Caco-2 (cell line): ENCODE measurements at regions not wholly inside any gene's neighbourhood (a gene's known extent, or its start where the extent isn't known, plus 50 kb on each side); places are given as distances from the start of the nearest gene placed in this dataset.

Source experiments
- BruUV-seq: library from RNA; stranded (reverse); fragments of 400-500 nt; replicated peaks from 2 replicates; lab custom pipeline; 2021; lab: Mats Ljungman, UMichigan
- CTCF ChIA-PET: fragments of 300-600 bp; sonication (Branson Sonifier 250); formaldehyde crosslinking; loops from one replicate; lab custom pipeline; 2022; ENCODE audit warnings: antibody characterized with exemption; lab: Charles Lee
- POLR2A ChIA-PET: fragments of 300-600 bp; sonication (Branson Sonifier 250); formaldehyde crosslinking; loops from one replicate; lab custom pipeline; 2022; ENCODE audit warnings: antibody characterized with exemption; lab: Charles Lee
- DNase-seq, 2 experiments: peaks; one replicate each; pipeline versions ENCODE4 v3.0.0 to v3.0.0-alpha.2; 2020 to 2022
- H3K27me3 ChIP-seq: replicated peaks from 2 replicates; pipeline ENCODE4 v1.6.0; 2011; ENCODE audit warnings: low read length; ENCODE audit not compliant: control insufficient read depth, insufficient read depth
- H3K36me3 ChIP-seq: 2 replicates; pipeline ENCODE4 v1.5.1; 2011; ENCODE audit warnings: low read length; ENCODE audit not compliant: control insufficient read depth, insufficient read depth
- H3K4me1 ChIP-seq: fragments of 250-450 bp; sonication (Bioruptor Pico); 2 replicates; pipeline ENCODE4 v1.5.1; 2020; ENCODE audit warnings: mild to moderate bottlenecking
- H3K4me3 ChIP-seq: 2 replicates; pipeline ENCODE4 v1.5.1; 2011; ENCODE audit warnings: low read depth, mild to moderate bottlenecking, control low read depth, low read length
- H3K9me3 ChIP-seq: fragments of 250-450 bp; sonication (Bioruptor Pico); 2 replicates; pipeline ENCODE4 v1.5.1; 2020; ENCODE audit warnings: mild to moderate bottlenecking, moderate library complexity
- H3K27ac Mint-ChIP-seq: one replicate; pipeline ENCODE4 v1.8.0; 2022; ENCODE audit warnings: mixed read lengths; ENCODE audit not compliant: unreplicated experiment
- H3K27me3 Mint-ChIP-seq: one replicate; pipeline ENCODE4 v1.8.0; 2022; ENCODE audit warnings: mixed read lengths; ENCODE audit not compliant: insufficient read depth, unreplicated experiment
- H3K36me3 Mint-ChIP-seq: one replicate; pipeline ENCODE4 v1.8.0; 2022; ENCODE audit warnings: mild to moderate bottlenecking, mixed read lengths; ENCODE audit not compliant: insufficient read depth, unreplicated experiment
- H3K4me1 Mint-ChIP-seq: one replicate; pipeline ENCODE4 v1.8.0; 2022; ENCODE audit warnings: low read depth, mixed read lengths; ENCODE audit not compliant: unreplicated experiment
- H3K4me3 Mint-ChIP-seq: one replicate; pipeline ENCODE4 v1.8.0; 2022; ENCODE audit warnings: mild to moderate bottlenecking, moderate library complexity, mixed read lengths; ENCODE audit not compliant: unreplicated experiment
- H3K9me3 Mint-ChIP-seq: one replicate; pipeline ENCODE4 v1.8.0; 2022; ENCODE audit warnings: mixed read lengths; ENCODE audit not compliant: unreplicated experiment
- intact Hi-C: fragments of 100-400 bp; cut with micrococcal nuclease; formaldehyde crosslinking; loops from one replicate; pipeline ENCODE4 v1.10.0; 2022; ENCODE audit not compliant: unreplicated experiment
- TF ChIP-seq, protein P1 (sequence below), 2 experiments: fragments of 200-600 bp in 1 of 2; IDR thresholded peaks; 1 replicate in 1 of 2; 2 replicates in 1 of 2; pipeline versions ENCODE4 v1.5.1 to v1.8.0; 2011 to 2022; ENCODE audit warnings: antibody characterized with exemption in 1 of 2, control low read depth in 1 of 2, inconsistent platforms in 1 of 2, low read depth in 1 of 2, low read length in 1 of 2, mild to moderate bottlenecking in 1 of 2, moderate library complexity in 1 of 2; ENCODE audit not compliant: insufficient read depth in 1 of 2, severe bottlenecking in 1 of 2, unreplicated experiment in 1 of 2

DNA sequence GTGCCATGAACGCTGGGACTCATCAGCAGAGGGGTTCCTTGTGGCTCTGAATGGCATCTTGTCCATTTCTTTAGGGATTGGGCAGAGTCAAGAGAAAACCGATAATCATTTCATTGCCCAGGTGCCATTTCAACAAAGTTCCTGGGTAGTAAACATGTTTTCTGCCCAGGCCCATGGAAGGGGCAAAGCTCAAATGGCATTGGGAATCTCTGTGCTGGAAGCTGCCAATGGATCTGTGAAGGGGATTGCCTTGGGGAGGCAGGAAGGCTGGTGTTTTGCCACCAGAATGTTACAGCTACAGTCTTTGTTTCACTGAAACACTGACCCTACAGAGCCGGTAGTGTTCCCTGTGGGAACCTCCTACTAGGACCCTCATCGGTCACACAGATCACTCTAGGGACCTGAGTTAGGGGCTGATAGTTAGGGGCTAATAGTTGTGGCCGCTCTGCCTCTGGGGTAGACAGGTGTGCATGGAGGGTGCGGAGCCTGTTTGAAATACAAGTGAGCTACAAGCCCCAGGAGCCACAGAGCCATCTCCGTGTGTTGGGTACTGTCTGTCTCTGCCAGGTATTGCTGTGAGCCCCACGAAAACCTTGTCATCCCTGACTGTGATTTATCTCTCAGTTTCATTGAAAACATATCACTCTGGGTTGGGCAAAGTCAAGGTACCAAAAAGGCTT is 224.4 kb upstream of the COPS8 start:
- Histone ChIP-seq H3K27me3 (no peaks in the 10 kb centered on the region), H3K9me3 (no peaks in the 10 kb centered on the region), H3K36me3 (no peaks in the 10 kb centered on the region), H3K4me1 (no peaks in the 10 kb centered on the region), H3K4me3 (no peak overlapping the region)
- CTCF ChIA-PET, result no interaction called here
- Mint-ChIP-seq H3K4me3 (no peak overlapping the region), H3K27me3 (no peaks in the 10 kb centered on the region), H3K36me3 (no peaks in the 10 kb centered on the region), H3K9me3 (peaks cover 14% of the 10 kb centered on the region), H3K4me1 (no peaks in the 10 kb centered on the region), H3K27ac (no peak overlapping the region)
- no TSS peak for BruUV-seq
- POLR2A ChIA-PET, result no interaction called here
- intact Hi-C loops, result no loop called here
- no peak for DNase-seq
- TF ChIP-seq, protein P1, sequence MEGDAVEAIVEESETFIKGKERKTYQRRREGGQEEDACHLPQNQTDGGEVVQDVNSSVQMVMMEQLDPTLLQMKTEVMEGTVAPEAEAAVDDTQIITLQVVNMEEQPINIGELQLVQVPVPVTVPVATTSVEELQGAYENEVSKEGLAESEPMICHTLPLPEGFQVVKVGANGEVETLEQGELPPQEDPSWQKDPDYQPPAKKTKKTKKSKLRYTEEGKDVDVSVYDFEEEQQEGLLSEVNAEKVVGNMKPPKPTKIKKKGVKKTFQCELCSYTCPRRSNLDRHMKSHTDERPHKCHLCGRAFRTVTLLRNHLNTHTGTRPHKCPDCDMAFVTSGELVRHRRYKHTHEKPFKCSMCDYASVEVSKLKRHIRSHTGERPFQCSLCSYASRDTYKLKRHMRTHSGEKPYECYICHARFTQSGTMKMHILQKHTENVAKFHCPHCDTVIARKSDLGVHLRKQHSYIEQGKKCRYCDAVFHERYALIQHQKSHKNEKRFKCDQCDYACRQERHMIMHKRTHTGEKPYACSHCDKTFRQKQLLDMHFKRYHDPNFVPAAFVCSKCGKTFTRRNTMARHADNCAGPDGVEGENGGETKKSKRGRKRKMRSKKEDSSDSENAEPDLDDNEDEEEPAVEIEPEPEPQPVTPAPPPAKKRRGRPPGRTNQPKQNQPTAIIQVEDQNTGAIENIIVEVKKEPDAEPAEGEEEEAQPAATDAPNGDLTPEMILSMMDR (IDR thresholded peaks at IDR 0.05; ENCODE audit: insufficient read depth in 1 of 2, low read depth in 1 of 2, low read length in 1 of 2, severe bottlenecking in 1 of 2, unreplicated experiment in 1 of 2), result no peak

DNA sequence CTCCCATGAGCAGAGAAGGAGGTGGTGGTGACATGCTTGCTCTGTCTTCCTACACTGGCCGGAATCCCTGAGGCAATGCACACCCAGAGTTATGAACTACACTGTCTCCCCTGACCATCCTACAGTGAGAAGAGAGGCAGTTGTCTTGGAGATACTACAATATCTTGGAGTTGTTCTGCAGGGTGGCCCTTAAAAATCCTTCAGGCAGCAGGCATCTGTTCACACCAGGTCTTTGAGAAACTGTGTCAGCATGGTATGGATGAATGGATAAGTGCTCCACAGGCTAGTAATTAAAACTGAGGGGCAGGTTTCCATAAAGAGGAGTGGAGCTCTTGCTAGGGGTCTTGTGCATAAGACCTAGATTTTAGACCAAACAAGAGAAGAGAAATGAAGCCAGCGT is 223.7 kb upstream of the COPS8 start:
- intact Hi-C loops, result no loop called here
- Histone ChIP-seq H3K9me3 (no peaks in the 10 kb centered on the region), H3K4me1 (no peaks in the 10 kb centered on the region), H3K27me3 (no peaks in the 10 kb centered on the region), H3K4me3 (no peak overlapping the region), H3K36me3 (no peaks in the 10 kb centered on the region)
- H3K4me3 Mint-ChIP-seq, result no peak overlapping the region
- BruUV-seq, result no TSS peak
- H3K27ac Mint-ChIP-seq, result no peak overlapping the region
- no peaks in the 10 kb centered on the region for H3K4me1 Mint-ChIP-seq
- TF ChIP-seq, protein P1 (IDR thresholded peaks at IDR 0.05; ENCODE audit: insufficient read depth in 1 of 2, low read depth in 1 of 2, low read length in 1 of 2, severe bottlenecking in 1 of 2, unreplicated experiment in 1 of 2), result no peak
- peaks cover 20% of the 10 kb centered on the region for H3K9me3 Mint-ChIP-seq
- DNase-seq, result no peak
- H3K27me3 Mint-ChIP-seq, result no peaks in the 10 kb centered on the region
- ChIA-PET CTCF (no interaction called here), POLR2A (no interaction called here)
- H3K36me3 Mint-ChIP-seq, result no peaks in the 10 kb centered on the region

DNA sequence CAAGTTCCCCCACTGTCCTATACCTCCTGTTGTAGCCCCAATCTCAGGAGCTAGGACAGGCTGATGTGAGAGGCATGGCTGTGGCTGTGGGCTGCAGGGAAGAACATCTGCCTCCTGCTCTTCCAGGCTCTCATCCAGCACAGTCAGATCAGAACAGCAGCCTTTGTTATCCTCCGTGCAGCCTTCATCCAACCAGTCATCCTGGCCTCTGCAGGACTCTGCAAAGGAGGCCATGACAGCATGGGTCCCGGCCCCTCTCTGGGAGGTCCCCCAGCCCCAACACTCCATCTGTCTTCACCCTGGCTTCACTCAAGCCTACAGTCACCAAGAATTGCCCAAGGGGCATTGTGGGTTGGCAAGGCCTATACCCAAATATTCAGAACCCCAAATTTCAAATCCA is 223.2 kb upstream of the COPS8 start:
- POLR2A ChIA-PET, result no interaction called here
- Histone ChIP-seq H3K4me3 (no peak overlapping the region), H3K4me1 (no peaks in the 10 kb centered on the region), H3K36me3 (no peaks in the 10 kb centered on the region), H3K9me3 (no peaks in the 10 kb centered on the region), H3K27me3 (no peaks in the 10 kb centered on the region)
- intact Hi-C loops, result no loop called here
- no TSS peak for BruUV-seq
- CTCF ChIA-PET, result no interaction called here
- TF ChIP-seq, protein P1 (IDR thresholded peaks at IDR 0.05; ENCODE audit: insufficient read depth in 1 of 2, low read depth in 1 of 2, low read length in 1 of 2, severe bottlenecking in 1 of 2, unreplicated experiment in 1 of 2), result no peak
- no peak overlapping the region for H3K27ac Mint-ChIP-seq
- no peak for DNase-seq
- peaks cover 20% of the 10 kb centered on the region for H3K9me3 Mint-ChIP-seq
- no peaks in the 10 kb centered on the region for H3K4me1 Mint-ChIP-seq
- H3K36me3 Mint-ChIP-seq, result no peaks in the 10 kb centered on the region
- no peak overlapping the region for H3K4me3 Mint-ChIP-seq
- H3K27me3 Mint-ChIP-seq, result no peaks in the 10 kb centered on the region
